Vagina (tissue), 2 donors: ENCODE measurements at regions not wholly inside any gene's neighbourhood (a gene's known extent, or its start where the extent isn't known, plus 50 kb on each side); places are given as distances from the start of the nearest gene placed in this dataset.

Experiments
- POLR2AphosphoS5 ChIP-seq, 2 donors: sonication (generic); formaldehyde crosslinking; IDR thresholded peaks; one replicate each; pipeline ENCODE4 v1.9.0; 2017; ENCODE audit warnings: antibody characterized with exemption in 2 of 2, mild to moderate bottlenecking in 2 of 2, low read depth in 1 of 2; ENCODE audit not compliant: insufficient read depth in 1 of 2
- TF ChIP-seq, protein P1 (sequence below), 3 experiments: fragments of 450-650 bp in 2 of 3; fragments of 200-600 bp in 1 of 3; sonication (generic) in 1 of 3; IDR thresholded peaks; one replicate each; pipeline ENCODE4 v1.5.1; 2017 to 2019; ENCODE audit warnings: antibody characterized with exemption in 3 of 3, mild to moderate bottlenecking in 2 of 3, moderate library complexity in 2 of 3

DNA sequence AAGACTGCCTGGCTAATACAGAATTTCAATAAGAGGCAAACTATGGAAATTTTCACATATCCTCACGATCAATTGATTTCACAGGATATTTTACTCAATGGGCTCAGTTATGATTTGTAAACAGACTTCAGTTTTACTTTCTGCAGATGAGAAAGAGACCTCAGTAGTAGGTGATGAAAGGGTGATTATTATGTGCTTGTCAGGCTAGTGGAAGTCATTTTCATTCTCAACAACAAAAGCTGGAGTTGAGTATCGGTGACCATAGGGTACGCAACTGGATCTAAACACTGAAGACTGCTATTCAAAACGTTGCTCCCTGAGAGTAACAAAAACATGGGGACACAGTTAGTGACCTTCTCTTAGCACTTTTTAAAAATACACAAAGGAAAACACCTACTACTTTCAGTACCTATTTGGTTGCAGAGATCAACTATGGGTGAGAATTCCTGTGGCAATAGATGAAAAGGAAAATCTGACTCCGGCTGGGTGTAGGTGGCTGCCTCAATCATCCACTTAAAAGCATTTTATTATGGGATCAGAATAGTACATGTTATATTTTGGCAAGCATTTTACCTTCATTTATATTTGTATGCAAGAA lies 126.2 kb upstream of the VRK2 start:
- TF ChIP-seq, protein P1, sequence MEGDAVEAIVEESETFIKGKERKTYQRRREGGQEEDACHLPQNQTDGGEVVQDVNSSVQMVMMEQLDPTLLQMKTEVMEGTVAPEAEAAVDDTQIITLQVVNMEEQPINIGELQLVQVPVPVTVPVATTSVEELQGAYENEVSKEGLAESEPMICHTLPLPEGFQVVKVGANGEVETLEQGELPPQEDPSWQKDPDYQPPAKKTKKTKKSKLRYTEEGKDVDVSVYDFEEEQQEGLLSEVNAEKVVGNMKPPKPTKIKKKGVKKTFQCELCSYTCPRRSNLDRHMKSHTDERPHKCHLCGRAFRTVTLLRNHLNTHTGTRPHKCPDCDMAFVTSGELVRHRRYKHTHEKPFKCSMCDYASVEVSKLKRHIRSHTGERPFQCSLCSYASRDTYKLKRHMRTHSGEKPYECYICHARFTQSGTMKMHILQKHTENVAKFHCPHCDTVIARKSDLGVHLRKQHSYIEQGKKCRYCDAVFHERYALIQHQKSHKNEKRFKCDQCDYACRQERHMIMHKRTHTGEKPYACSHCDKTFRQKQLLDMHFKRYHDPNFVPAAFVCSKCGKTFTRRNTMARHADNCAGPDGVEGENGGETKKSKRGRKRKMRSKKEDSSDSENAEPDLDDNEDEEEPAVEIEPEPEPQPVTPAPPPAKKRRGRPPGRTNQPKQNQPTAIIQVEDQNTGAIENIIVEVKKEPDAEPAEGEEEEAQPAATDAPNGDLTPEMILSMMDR (IDR thresholded peaks at IDR 0.05): no peak
- no peak for TF ChIP-seq POLR2AphosphoS5 (IDR thresholded peaks at IDR 0.05; ENCODE audit: insufficient read depth in 1 of 2, low read depth in 1 of 2)
